ENCODE measurements at regions not wholly inside any gene's neighbourhood (a gene's known extent, or its start where the extent isn't known, plus 50 kb on each side); places are given as distances from the start of the nearest gene placed in this dataset.

- Mint-ChIP-seq H3K9me3 (ENCODE audit: unreplicated experiment) (peaks cover 49% of the 10 kb centered on the region), H3K27ac (ENCODE audit: unreplicated experiment) (no peak overlapping the region), H3K4me1 (ENCODE audit: unreplicated experiment) (no peaks in the 10 kb centered on the region), H3K4me3 (ENCODE audit: unreplicated experiment) (no peak overlapping the region), H3K27me3 (ENCODE audit: unreplicated experiment) (no peaks in the 10 kb centered on the region), H3K36me3 (ENCODE audit: unreplicated experiment) (no peaks in the 10 kb centered on the region)
- no peak for TF ChIP-seq CTCF (IDR thresholded peaks at IDR 0.05)
- DNase-seq (ENCODE audit: extremely low spot score, unreplicated experiment), result no peak
These were observed 544.3 kb upstream of the DPP6 start for GRCh38 chr7:153507885-153508284.

GRCh38 chr7:153509768-153510167 is 542.4 kb upstream of the DPP6 start:
- Mint-ChIP-seq H3K36me3 (ENCODE audit: unreplicated experiment) (no peaks in the 10 kb centered on the region), H3K4me3 (ENCODE audit: unreplicated experiment) (no peak overlapping the region), H3K4me1 (ENCODE audit: unreplicated experiment) (no peaks in the 10 kb centered on the region), H3K27ac (ENCODE audit: unreplicated experiment) (no peak overlapping the region), H3K9me3 (ENCODE audit: unreplicated experiment) (peaks cover 46% of the 10 kb centered on the region), H3K27me3 (ENCODE audit: unreplicated experiment) (no peaks in the 10 kb centered on the region)
- no peak for TF ChIP-seq CTCF (IDR thresholded peaks at IDR 0.05)
- DNase-seq (ENCODE audit: extremely low spot score, unreplicated experiment), result no peak

GRCh38 chr7:153510674-153511073 is 541.5 kb upstream of the DPP6 start:
- no peak for DNase-seq (ENCODE audit: extremely low spot score, unreplicated experiment)
- peaks cover 48% of the 10 kb centered on the region for H3K9me3 Mint-ChIP-seq (ENCODE audit: unreplicated experiment)
- no peak overlapping the region for H3K4me3 Mint-ChIP-seq (ENCODE audit: unreplicated experiment)
- H3K27ac Mint-ChIP-seq (ENCODE audit: unreplicated experiment), result no peak overlapping the region
- H3K4me1 Mint-ChIP-seq (ENCODE audit: unreplicated experiment), result no peaks in the 10 kb centered on the region
- no peak for TF ChIP-seq CTCF (IDR thresholded peaks at IDR 0.05)
- H3K27me3 Mint-ChIP-seq (ENCODE audit: unreplicated experiment), result no peaks in the 10 kb centered on the region
- no peaks in the 10 kb centered on the region for H3K36me3 Mint-ChIP-seq (ENCODE audit: unreplicated experiment)

GRCh38 chr7:153514032-153514431 is 538.2 kb upstream of the DPP6 start:
- H3K27ac Mint-ChIP-seq (ENCODE audit: unreplicated experiment), result no peak overlapping the region
- no peak for DNase-seq (ENCODE audit: extremely low spot score, unreplicated experiment)
- no peaks in the 10 kb centered on the region for H3K27me3 Mint-ChIP-seq (ENCODE audit: unreplicated experiment)
- no peaks in the 10 kb centered on the region for H3K36me3 Mint-ChIP-seq (ENCODE audit: unreplicated experiment)
- no peak overlapping the region for H3K4me3 Mint-ChIP-seq (ENCODE audit: unreplicated experiment)
- no peaks in the 10 kb centered on the region for H3K4me1 Mint-ChIP-seq (ENCODE audit: unreplicated experiment)
- no peak for TF ChIP-seq CTCF (IDR thresholded peaks at IDR 0.05)
- H3K9me3 Mint-ChIP-seq (ENCODE audit: unreplicated experiment), result peaks cover 56% of the 10 kb centered on the region

- H3K9me3 Mint-ChIP-seq (ENCODE audit: unreplicated experiment), result peaks cover 53% of the 10 kb centered on the region
- H3K4me1 Mint-ChIP-seq (ENCODE audit: unreplicated experiment), result no peaks in the 10 kb centered on the region
- H3K4me3 Mint-ChIP-seq (ENCODE audit: unreplicated experiment), result no peak overlapping the region
- TF ChIP-seq CTCF (IDR thresholded peaks at IDR 0.05), result no peak
- no peak for DNase-seq (ENCODE audit: extremely low spot score, unreplicated experiment)
- no peaks in the 10 kb centered on the region for H3K27me3 Mint-ChIP-seq (ENCODE audit: unreplicated experiment)
- no peaks in the 10 kb centered on the region for H3K36me3 Mint-ChIP-seq (ENCODE audit: unreplicated experiment)
- H3K27ac Mint-ChIP-seq (ENCODE audit: unreplicated experiment), result no peak overlapping the region
These were observed 536.8 kb upstream of the DPP6 start for GRCh38 chr7:153515359-153515758.

Measured in osteocyte (in vitro differentiated cells).